RWPE2 (cell line): ENCODE measurements at regions not wholly inside any gene's neighbourhood (a gene's known extent, or its start where the extent isn't known, plus 50 kb on each side); places are given as distances from the start of the nearest gene placed in this dataset.
"Not testable (repeated sequence)": the region's sequence is repeated elsewhere in the genome, so short reads cannot be mapped to it uniquely, and the experiment has no call there.

ENCODE experiments used
- ATAC-seq: fragments of 200-7000 bp; cut with Tn5 transposase; 3 replicates; pipeline ENCODE4 v1.9.1; 2021; ENCODE audit warnings: low read depth
- DNase-seq: peaks from one replicate; pipeline ENCODE4 v3.0.0-alpha.2; 2020; ENCODE audit warnings: low spot score
- H3K27ac ChIP-seq: fragments of 450-650 bp; 2 replicates; pipeline ENCODE4 v1.5.1; 2017; ENCODE audit warnings: mild to moderate bottlenecking; ENCODE audit not compliant: poor library complexity, severe bottlenecking
- H3K27me3 ChIP-seq: fragments of 250-450 bp; sonication (Bioruptor Pico); 2 replicates; pipeline ENCODE4 v1.5.1; 2021; ENCODE audit warnings: mild to moderate bottlenecking, moderate library complexity; ENCODE audit not compliant: insufficient read depth, poor library complexity, severe bottlenecking
- H3K36me3 ChIP-seq: fragments of 250-450 bp; sonication (Bioruptor Pico); 2 replicates; pipeline ENCODE4 v1.5.1; 2020; ENCODE audit warnings: low read depth, mild to moderate bottlenecking, moderate library complexity
- H3K4me1 ChIP-seq: fragments of 250-450 bp; sonication (Bioruptor Pico); 2 replicates; pipeline ENCODE4 v1.5.1; 2021; ENCODE audit warnings: mild to moderate bottlenecking, moderate library complexity; ENCODE audit not compliant: insufficient read depth, poor library complexity, severe bottlenecking
- H3K4me3 ChIP-seq: fragments of 250-450 bp; sonication (Bioruptor Pico); 2 replicates; pipeline ENCODE4 v1.5.1; 2021; ENCODE audit warnings: mild to moderate bottlenecking, moderate library complexity; ENCODE audit not compliant: severe bottlenecking
- H3K9me3 ChIP-seq: fragments of 250-450 bp; sonication (Bioruptor Pico); 2 replicates; pipeline ENCODE4 v1.5.1; 2021; ENCODE audit warnings: mild to moderate bottlenecking, moderate library complexity; ENCODE audit not compliant: severe bottlenecking
- TF ChIP-seq, protein P1 (sequence below): fragments of 450-650 bp; IDR thresholded peaks from one replicate; pipeline ENCODE4 v1.5.1; 2017; ENCODE audit warnings: mild to moderate bottlenecking, moderate library complexity; ENCODE audit not compliant: poor library complexity, severe bottlenecking

DNA sequence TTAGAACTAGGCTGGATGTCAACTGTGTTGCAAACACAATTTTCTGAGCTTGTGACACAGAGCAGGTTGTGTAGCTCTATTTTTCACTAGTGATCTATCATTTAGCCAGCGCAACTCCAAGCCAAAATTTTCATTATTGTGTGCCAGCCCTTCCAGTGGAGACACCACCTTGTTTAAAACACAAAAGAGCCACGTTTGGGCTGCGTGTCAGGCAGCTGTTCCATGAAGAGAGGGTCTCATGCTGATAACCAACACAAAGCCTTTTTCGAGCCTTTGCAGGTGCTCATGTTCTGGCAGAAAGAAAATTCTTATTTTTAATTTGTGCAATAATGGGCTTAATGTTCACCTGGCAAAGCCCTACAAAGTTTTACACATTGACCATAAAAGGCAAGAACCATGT, 237.6 kb upstream of the RGMB start:
- ATAC-seq (no peak), DNase-seq (no peak)
- no peaks in the 10 kb centered on the region for H3K4me1 ChIP-seq
- TF ChIP-seq, protein P1, sequence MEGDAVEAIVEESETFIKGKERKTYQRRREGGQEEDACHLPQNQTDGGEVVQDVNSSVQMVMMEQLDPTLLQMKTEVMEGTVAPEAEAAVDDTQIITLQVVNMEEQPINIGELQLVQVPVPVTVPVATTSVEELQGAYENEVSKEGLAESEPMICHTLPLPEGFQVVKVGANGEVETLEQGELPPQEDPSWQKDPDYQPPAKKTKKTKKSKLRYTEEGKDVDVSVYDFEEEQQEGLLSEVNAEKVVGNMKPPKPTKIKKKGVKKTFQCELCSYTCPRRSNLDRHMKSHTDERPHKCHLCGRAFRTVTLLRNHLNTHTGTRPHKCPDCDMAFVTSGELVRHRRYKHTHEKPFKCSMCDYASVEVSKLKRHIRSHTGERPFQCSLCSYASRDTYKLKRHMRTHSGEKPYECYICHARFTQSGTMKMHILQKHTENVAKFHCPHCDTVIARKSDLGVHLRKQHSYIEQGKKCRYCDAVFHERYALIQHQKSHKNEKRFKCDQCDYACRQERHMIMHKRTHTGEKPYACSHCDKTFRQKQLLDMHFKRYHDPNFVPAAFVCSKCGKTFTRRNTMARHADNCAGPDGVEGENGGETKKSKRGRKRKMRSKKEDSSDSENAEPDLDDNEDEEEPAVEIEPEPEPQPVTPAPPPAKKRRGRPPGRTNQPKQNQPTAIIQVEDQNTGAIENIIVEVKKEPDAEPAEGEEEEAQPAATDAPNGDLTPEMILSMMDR: no peak
- H3K9me3 ChIP-seq: no peaks in the 10 kb centered on the region
- H3K4me3 ChIP-seq: no peak overlapping the region
- no peaks in the 10 kb centered on the region for H3K27me3 ChIP-seq
- no peaks in the 10 kb centered on the region for H3K36me3 ChIP-seq
- no peak overlapping the region for H3K27ac ChIP-seq

DNA sequence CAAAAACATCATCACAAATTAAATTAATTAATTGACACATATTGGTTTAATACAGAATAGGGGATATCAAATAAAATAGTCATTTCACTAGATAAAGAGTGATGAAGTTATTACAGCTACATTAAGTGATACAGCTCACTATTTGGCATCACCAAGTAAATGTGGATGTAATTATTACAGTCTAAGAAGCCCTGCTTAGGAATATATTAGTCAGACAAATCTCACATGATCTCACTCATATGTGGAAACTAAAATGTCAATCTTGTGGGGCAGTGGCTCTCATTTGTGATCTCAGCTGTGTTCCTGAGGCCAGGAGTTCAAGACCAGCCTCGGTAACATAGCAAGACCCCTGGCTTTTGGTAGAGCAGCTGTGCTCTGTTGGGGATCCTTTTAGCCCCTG, 233.4 kb upstream of the RGMB start:
- no peaks in the 10 kb centered on the region for H3K36me3 ChIP-seq
- no peak for DNase-seq
- H3K9me3 ChIP-seq: peaks cover 6% of the 10 kb centered on the region
- no peak overlapping the region for H3K27ac ChIP-seq
- no peak overlapping the region for H3K4me3 ChIP-seq
- no peaks in the 10 kb centered on the region for H3K4me1 ChIP-seq
- TF ChIP-seq, protein P1: no peak
- ATAC-seq: no peak
- no peaks in the 10 kb centered on the region for H3K27me3 ChIP-seq

DNA sequence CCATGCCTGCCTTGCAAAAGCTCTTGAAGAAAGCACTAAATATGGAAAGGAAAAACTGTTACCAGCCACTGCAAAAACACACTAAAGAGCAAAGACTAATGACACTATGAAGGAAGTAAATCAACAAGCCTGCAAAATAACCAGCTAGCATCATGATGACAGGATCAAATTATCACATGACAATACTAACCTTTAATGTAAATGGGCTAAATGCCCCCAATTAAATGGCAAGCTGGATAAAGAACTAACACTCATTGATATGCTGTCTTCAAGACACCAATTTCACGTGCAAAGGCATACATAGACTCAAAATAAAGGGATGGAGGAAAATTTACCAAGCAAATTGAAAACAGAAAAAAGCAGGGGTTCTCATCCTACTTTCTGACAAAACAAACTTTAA, 231.8 kb upstream of the RGMB start:
- H3K4me1 ChIP-seq: no peaks in the 10 kb centered on the region
- peaks cover 6% of the 10 kb centered on the region for H3K9me3 ChIP-seq
- H3K27ac ChIP-seq: no peak overlapping the region
- H3K27me3 ChIP-seq: no peaks in the 10 kb centered on the region
- H3K4me3 ChIP-seq: no peak overlapping the region
- TF ChIP-seq, protein P1: no peak
- H3K36me3 ChIP-seq: no peaks in the 10 kb centered on the region
- DNase-seq (no peak), ATAC-seq (no peak)

DNA sequence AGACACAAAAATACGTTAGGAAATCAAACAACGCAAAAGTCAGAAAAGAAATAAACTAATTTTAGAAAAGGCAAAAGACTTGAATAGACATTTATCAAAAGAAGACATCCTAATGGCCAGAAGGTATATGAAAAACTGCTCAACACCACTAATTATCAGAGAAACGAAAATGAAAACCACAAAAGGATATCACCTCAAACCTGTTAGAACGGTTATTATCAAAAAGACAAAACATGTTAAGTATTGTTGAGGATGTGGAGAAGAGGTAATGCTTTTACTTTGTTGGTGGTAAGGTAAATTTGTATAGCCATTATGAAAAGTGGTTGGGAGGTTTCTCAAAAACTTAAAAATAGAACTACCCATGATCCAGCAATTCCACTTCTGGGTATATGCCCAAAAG, 230.0 kb upstream of the RGMB start:
- H3K4me1 ChIP-seq: no peaks in the 10 kb centered on the region
- no peaks in the 10 kb centered on the region for H3K27me3 ChIP-seq
- no peaks in the 10 kb centered on the region for H3K36me3 ChIP-seq
- H3K27ac ChIP-seq: no peak overlapping the region
- H3K4me3 ChIP-seq: no peak overlapping the region
- no peak for DNase-seq
- ATAC-seq: no peak
- TF ChIP-seq, protein P1: no peak
- peaks cover 6% of the 10 kb centered on the region for H3K9me3 ChIP-seq

DNA sequence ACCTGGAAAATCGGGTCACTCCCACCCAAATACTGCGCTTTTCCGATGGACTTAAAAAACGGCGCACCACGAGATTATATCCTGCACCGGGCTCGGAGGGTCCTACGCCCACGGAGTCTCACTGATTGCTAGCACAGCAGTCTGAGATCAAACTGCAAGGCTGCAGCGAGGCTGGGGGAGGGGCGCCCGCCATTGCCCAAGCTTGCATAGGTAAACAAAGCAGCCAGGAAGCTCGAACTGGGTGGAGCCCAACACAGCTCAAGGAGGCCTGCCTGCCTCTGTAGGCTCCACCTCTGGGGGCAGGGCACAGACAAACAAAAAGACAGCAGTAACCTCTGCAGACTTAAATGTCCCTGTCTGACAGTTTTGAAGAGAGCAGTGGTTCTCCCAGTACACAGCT, 226.5 kb upstream of the RGMB start:
- not testable (repeated sequence) for ATAC-seq, H3K9me3 ChIP-seq, H3K27ac ChIP-seq, H3K4me3 ChIP-seq, H3K4me1 ChIP-seq, H3K27me3 ChIP-seq, H3K36me3 ChIP-seq, DNase-seq
